Central memory CD8-positive, alpha-beta T cell (primary cell): ENCODE measurements at regions not wholly inside any gene's neighbourhood (a gene's known extent, or its start where the extent isn't known, plus 50 kb on each side); places are given as distances from the start of the nearest gene placed in this dataset.

Experiments used
- ATAC-seq: fragments of 150-1000 bp; cut with Tn5 transposase; replicated peaks from 2 replicates; pipeline ENCODE4 v1.10.0; 2022; ENCODE audit warnings: mild to moderate bottlenecking, moderate FRiP score, moderate number of reproducible peaks; ENCODE audit not compliant: poor library complexity, severe bottlenecking; ENCODE audit errors: extremely low read depth
- DNase-seq, 2 donors: peaks; one replicate each; pipeline ENCODE4 v3.0.0; 2021; ENCODE audit warnings: low spot score in 2 of 2
- H3K27ac Mint-ChIP-seq: one replicate; pipeline ENCODE4 v1.8.0; 2022; ENCODE audit warnings: low read depth, mild to moderate bottlenecking, moderate library complexity, mixed read lengths
- H3K27me3 Mint-ChIP-seq: one replicate; pipeline ENCODE4 v1.8.0; 2022; ENCODE audit warnings: mixed read lengths
- H3K36me3 Mint-ChIP-seq: one replicate; pipeline ENCODE4 v1.8.0; 2022; ENCODE audit warnings: mild to moderate bottlenecking, moderate library complexity, mixed read lengths; ENCODE audit not compliant: insufficient read depth
- H3K4me1 Mint-ChIP-seq: one replicate; pipeline ENCODE4 v1.8.0; 2022; ENCODE audit warnings: mixed read lengths
- H3K4me3 Mint-ChIP-seq: one replicate; pipeline ENCODE4 v1.8.0; 2022; ENCODE audit warnings: mild to moderate bottlenecking, moderate library complexity, mixed read lengths
- H3K9me3 Mint-ChIP-seq: one replicate; pipeline ENCODE4 v1.8.0; 2022; ENCODE audit warnings: mixed read lengths

DNA sequence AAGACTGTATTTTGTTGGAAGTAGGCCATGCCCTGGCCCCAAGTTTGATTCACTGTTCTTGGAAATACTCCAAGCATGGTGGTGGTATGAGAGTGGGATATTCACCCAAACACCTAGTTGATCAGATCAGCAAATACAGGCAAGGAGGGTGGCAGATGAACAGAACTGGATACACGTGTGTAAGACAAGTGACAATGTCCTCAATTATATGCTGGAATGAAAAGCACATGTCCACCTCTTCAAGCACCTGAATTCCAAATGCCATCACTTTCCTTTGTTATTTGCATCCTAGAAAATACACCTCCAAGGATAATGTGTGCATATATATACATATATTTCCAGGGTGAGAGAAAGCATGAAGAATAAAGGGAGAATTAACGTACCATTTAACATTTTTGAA lies 131.8 kb upstream of the ZEB1 start:
- peaks cover 10% of the 10 kb centered on the region for H3K27me3 Mint-ChIP-seq

GRCh38 chr10:31187607-31188210 lies 131.3 kb upstream of the ZEB1 start:
- Mint-ChIP-seq H3K27me3 (peaks cover 10% of the 10 kb centered on the region), H3K36me3 (no peaks in the 10 kb centered on the region), H3K27ac (no peak overlapping the region), H3K9me3 (no peaks in the 10 kb centered on the region), H3K4me1 (no peaks in the 10 kb centered on the region), H3K4me3 (no peak overlapping the region)
- ATAC-seq (no peak), DNase-seq (no peak)

More for the DNA sequence above, 131.8 kb upstream of the ZEB1 start:
- Mint-ChIP-seq H3K27ac (no peak overlapping the region), H3K9me3 (no peaks in the 10 kb centered on the region), H3K36me3 (no peaks in the 10 kb centered on the region), H3K4me1 (no peaks in the 10 kb centered on the region), H3K4me3 (no peak overlapping the region)
- ATAC-seq (no peak), DNase-seq (no peak)

GRCh38 chr10:31188792-31189406 lies 130.1 kb upstream of the ZEB1 start:
- Mint-ChIP-seq H3K27ac (no peak overlapping the region), H3K27me3 (peaks cover 7% of the 10 kb centered on the region), H3K36me3 (no peaks in the 10 kb centered on the region), H3K9me3 (no peaks in the 10 kb centered on the region), H3K4me3 (no peak overlapping the region), H3K4me1 (no peaks in the 10 kb centered on the region)
- no peak for ATAC-seq
- no peak for DNase-seq

GRCh38 chr10:31190488-31190887 lies 128.5 kb upstream of the ZEB1 start:
- no peak for ATAC-seq
- Mint-ChIP-seq H3K9me3 (no peaks in the 10 kb centered on the region), H3K4me1 (no peaks in the 10 kb centered on the region), H3K27me3 (no peaks in the 10 kb centered on the region), H3K36me3 (no peaks in the 10 kb centered on the region), H3K27ac (no peak overlapping the region), H3K4me3 (no peak overlapping the region)
- no peak for DNase-seq

- Mint-ChIP-seq H3K9me3 (no peaks in the 10 kb centered on the region), H3K4me3 (no peak overlapping the region), H3K36me3 (no peaks in the 10 kb centered on the region)
Measured at GRCh38 chr10:31192475-31192874, 126.5 kb upstream of the ZEB1 start.

DNA sequence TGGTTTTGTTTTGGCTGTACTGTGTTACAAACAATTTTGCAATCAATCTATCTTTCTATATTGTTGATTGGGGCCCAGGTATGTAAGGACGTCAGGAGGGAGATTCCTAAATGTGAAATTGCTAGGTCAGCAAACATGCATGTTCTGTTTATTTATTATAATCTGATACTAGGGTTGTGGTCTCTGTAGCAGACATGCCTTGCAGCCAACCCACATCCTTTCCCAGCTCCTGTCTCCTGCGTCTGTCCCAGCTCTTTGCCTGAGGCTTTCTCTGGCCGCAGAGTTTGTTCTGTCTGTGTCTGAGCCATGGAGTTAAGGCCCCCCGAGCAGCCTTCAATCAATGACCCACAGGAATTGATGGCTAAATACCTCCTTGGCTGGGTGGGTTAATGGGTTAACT lies 124.0 kb upstream of the ZEB1 start:
- Mint-ChIP-seq H3K27me3 (no peaks in the 10 kb centered on the region), H3K4me3 (no peak overlapping the region), H3K9me3 (no peaks in the 10 kb centered on the region), H3K27ac (no peak overlapping the region), H3K4me1 (no peaks in the 10 kb centered on the region), H3K36me3 (no peaks in the 10 kb centered on the region)
- ATAC-seq (no peak), DNase-seq (no peak)

More at GRCh38 chr10:31192475-31192874, 126.5 kb upstream of the ZEB1 start:
- Mint-ChIP-seq H3K27ac (no peak overlapping the region), H3K27me3 (no peaks in the 10 kb centered on the region), H3K4me1 (no peaks in the 10 kb centered on the region)
- ATAC-seq, result no peak
- no peak for DNase-seq

DNA sequence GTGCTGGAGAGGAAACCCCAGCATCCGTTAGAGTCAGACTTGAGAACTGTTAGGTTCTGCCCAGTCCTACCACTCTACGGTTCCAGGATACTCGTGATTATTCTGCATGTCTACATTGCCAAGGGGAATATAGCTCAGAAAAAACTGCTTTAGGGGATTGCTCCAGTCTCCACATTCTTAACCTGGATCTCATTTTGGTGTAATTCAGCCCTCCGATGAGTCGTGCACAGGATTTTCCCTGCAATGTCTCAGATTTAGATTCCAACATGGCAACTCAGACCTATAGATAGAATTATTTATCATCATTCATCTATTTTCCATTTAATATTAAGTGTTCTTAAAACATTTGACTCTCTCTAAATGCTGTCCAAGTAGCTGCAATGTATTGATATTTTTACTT lies 121.1 kb upstream of the ZEB1 start:
- ATAC-seq (no peak), DNase-seq (no peak)
- no peak overlapping the region for H3K27ac Mint-ChIP-seq
- H3K4me1 Mint-ChIP-seq, result no peaks in the 10 kb centered on the region
- no peaks in the 10 kb centered on the region for H3K27me3 Mint-ChIP-seq
- no peaks in the 10 kb centered on the region for H3K36me3 Mint-ChIP-seq
- no peaks in the 10 kb centered on the region for H3K9me3 Mint-ChIP-seq
- no peak overlapping the region for H3K4me3 Mint-ChIP-seq

DNA sequence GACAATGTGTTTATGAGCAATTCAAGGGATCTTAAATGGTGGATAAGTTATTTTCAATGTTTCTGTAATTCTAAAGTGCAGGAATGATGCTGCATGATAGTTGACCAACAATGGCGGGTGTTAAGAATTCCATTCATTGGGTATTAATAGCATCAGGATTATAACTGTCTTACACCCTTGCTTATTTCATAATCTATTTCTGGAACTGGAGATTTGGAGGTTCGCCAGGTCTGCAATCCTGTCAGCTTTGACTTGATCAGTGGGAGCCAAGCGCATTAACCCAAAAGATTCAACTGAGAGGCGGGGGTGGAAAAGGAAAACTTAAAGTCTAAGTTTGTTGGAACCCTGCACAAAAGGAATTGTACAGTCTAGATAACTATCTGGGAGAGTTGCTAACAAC lies 114.9 kb upstream of the ZEB1 start:
- no peaks in the 10 kb centered on the region for H3K27me3 Mint-ChIP-seq
- H3K27ac Mint-ChIP-seq, result no peak overlapping the region
- no peak for ATAC-seq
- H3K36me3 Mint-ChIP-seq, result no peaks in the 10 kb centered on the region
- no peak for DNase-seq
- H3K9me3 Mint-ChIP-seq, result peaks cover 5% of the 10 kb centered on the region
- no peak overlapping the region for H3K4me3 Mint-ChIP-seq
- H3K4me1 Mint-ChIP-seq, result no peaks in the 10 kb centered on the region

DNA sequence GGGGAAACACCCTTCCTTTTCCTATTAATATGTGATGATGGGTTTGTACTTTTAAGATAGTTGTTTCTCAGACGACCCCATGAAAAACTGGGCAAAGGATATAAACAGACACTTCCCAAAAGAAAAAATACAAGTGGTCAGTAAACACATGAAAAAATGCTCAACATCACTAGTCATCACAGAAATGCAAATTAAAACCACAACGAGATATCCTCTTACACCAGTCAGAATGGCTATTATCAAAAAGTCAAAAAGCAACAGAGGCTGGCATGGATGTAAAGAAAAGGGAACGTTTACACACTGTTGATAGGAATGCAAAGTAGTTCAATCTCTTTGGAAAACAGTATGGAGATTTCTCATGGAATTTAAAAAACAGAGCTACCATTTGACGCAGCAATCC lies 111.4 kb upstream of the ZEB1 start:
- ATAC-seq (no peak), DNase-seq (no peak)
- Mint-ChIP-seq H3K27me3 (no peaks in the 10 kb centered on the region), H3K4me1 (no peaks in the 10 kb centered on the region), H3K36me3 (no peaks in the 10 kb centered on the region), H3K4me3 (no peak overlapping the region), H3K27ac (no peak overlapping the region), H3K9me3 (peaks cover 5% of the 10 kb centered on the region)

GRCh38 chr10:31209478-31209877 lies 109.5 kb upstream of the ZEB1 start:
- no peak for ATAC-seq
- H3K36me3 Mint-ChIP-seq, result no peaks in the 10 kb centered on the region

DNA sequence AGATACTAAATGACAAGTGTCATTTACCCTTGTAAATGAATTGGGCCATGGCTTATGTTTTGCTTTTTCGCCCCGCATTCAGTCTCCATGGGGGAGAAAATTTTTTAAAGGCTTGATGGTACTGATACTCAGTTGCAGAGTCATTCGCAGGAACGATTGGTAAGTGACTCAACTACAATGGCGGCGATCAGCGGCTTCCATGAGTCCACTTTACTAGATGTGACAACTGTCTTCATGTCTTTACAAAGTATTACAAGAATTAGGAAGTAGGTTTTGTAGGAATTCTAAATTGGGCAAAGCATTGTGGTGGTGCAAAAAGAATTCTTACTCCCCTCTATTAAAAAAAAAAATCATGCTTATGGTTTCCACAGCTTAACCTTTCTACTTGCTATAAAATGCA lies 108.8 kb upstream of the ZEB1 start:
- Mint-ChIP-seq H3K36me3 (no peaks in the 10 kb centered on the region), H3K4me1 (no peaks in the 10 kb centered on the region), H3K9me3 (no peaks in the 10 kb centered on the region), H3K27me3 (no peaks in the 10 kb centered on the region), H3K27ac (no peak overlapping the region), H3K4me3 (no peak overlapping the region)
- DNase-seq (no peak), ATAC-seq (no peak)

More at GRCh38 chr10:31209478-31209877, 109.5 kb upstream of the ZEB1 start:
- Mint-ChIP-seq H3K27ac (no peak overlapping the region), H3K9me3 (peaks cover 5% of the 10 kb centered on the region), H3K27me3 (no peaks in the 10 kb centered on the region), H3K4me1 (no peaks in the 10 kb centered on the region), H3K4me3 (no peak overlapping the region)
- DNase-seq, result no peak

DNA sequence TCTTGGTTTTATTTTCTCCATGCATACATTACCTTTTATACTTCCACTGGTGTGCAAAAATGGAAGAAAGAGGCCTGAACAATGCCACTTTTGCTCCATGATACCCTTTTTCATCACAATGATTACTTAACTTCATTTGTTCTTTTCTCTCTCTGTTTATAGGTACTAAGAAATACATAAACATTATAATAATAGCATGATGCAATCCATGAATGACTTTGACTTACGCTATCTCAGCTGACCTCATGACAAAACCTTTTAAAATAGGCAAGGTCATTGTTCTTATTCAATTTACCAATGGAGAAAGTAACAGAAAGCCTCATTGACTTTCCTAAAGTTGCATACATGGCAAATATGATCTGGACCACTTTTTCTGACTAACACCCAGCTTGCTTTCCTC lies 105.1 kb upstream of the ZEB1 start:
- DNase-seq, result no peak
- no peak overlapping the region for H3K4me3 Mint-ChIP-seq
- no peaks in the 10 kb centered on the region for H3K9me3 Mint-ChIP-seq
- no peak for ATAC-seq
- no peaks in the 10 kb centered on the region for H3K4me1 Mint-ChIP-seq
- no peaks in the 10 kb centered on the region for H3K27me3 Mint-ChIP-seq
- no peaks in the 10 kb centered on the region for H3K36me3 Mint-ChIP-seq
- no peak overlapping the region for H3K27ac Mint-ChIP-seq

DNA sequence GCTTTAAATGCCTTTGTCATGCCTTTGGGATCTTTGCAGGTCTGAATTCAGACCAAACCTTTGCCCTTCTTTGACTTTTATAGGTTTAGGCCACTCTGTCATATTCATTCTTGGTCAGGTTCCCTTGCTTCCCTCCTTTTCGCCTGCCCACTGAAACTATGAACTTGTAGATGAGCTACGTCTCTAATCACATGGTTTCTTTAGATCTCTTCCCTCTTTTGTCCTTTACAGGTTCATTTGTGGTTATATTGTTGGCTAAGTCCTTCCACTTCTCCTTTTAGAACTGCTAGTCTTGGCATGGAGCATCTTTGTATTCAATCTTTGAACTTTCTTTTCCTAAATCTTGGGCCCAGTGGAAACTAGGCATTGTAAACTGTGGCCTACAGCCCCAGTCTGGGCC lies 104.0 kb upstream of the ZEB1 start:
- Mint-ChIP-seq H3K4me1 (no peaks in the 10 kb centered on the region), H3K36me3 (no peaks in the 10 kb centered on the region), H3K27me3 (no peaks in the 10 kb centered on the region), H3K4me3 (no peak overlapping the region), H3K9me3 (no peaks in the 10 kb centered on the region), H3K27ac (no peak overlapping the region)
- ATAC-seq, result no peak
- DNase-seq, result no peak
